Heart left ventricle (tissue), 16 donors: ENCODE measurements at regions not wholly inside any gene's neighbourhood (a gene's known extent, or its start where the extent isn't known, plus 50 kb on each side); places are given as distances from the start of the nearest gene placed in this dataset.

ENCODE experiments used
- ATAC-seq, 4 donors: fragments of 200-7000 bp; cut with Tn5 transposase; one replicate each; pipeline ENCODE4 v1.9.1; 2020 to 2022; ENCODE audit warnings: moderate library complexity in 4 of 4, mild to moderate bottlenecking in 3 of 4, moderate number of reproducible peaks in 1 of 4
- DNase-seq, 5 donors: peaks; one replicate each; pipeline ENCODE4 v3.0.0-alpha.2; 2020
- H3K27ac ChIP-seq, 12 donors: fragments of 200-600 bp; sonication (generic) in 4 of 12; one replicate each; pipeline versions ENCODE4 v1.5.0 to v1.8.0; 2016 to 2022; ENCODE audit warnings: mild to moderate bottlenecking in 2 of 12
- H3K27me3 ChIP-seq, 9 donors: fragments of 200-600 bp; sonication (generic) in 2 of 9; one replicate each; pipeline versions ENCODE4 v1.5.1 to v1.8.0; 2016 to 2022; ENCODE audit warnings: mild to moderate bottlenecking in 3 of 9
- H3K36me3 ChIP-seq, 9 donors: fragments of 200-600 bp; sonication (generic) in 2 of 9; one replicate each; pipeline versions ENCODE4 v1.5.0 to v1.8.0; 2018 to 2022; ENCODE audit warnings: mild to moderate bottlenecking in 2 of 9
- H3K4me1 ChIP-seq, 12 donors: fragments of 200-600 bp; sonication (generic) in 4 of 12; one replicate each; pipeline versions ENCODE4 v1.5.0 to v1.8.0; 2016 to 2022; ENCODE audit warnings: mild to moderate bottlenecking in 3 of 12
- H3K4me3 ChIP-seq, 12 donors: fragments of 200-600 bp; sonication (generic) in 4 of 12; one replicate each; pipeline versions ENCODE4 v1.5.0 to v1.8.0; 2017 to 2022; ENCODE audit warnings: mild to moderate bottlenecking in 9 of 12, moderate library complexity in 4 of 12
- H3K9me3 ChIP-seq, 12 donors: fragments of 200-600 bp; sonication (generic) in 4 of 12; one replicate each; pipeline versions ENCODE4 v1.5.0 to v1.8.0; 2016 to 2022; ENCODE audit warnings: mild to moderate bottlenecking in 1 of 12
- CTCF ChIP-seq, 12 donors: fragments of 200-600 bp; sonication (generic) in 4 of 12; IDR thresholded peaks; one replicate each; pipeline versions ENCODE4 v1.5.0 to v1.8.0; 2018 to 2022; ENCODE audit warnings: antibody characterized with exemption in 12 of 12, mild to moderate bottlenecking in 5 of 12
- POLR2A ChIP-seq, 2 donors: fragments of 450-650 bp; IDR thresholded peaks; one replicate each; pipeline ENCODE4 v1.6.1; 2017; ENCODE audit warnings: antibody characterized with exemption in 2 of 2, mild to moderate bottlenecking in 2 of 2, moderate library complexity in 2 of 2
- WGBS, 4 donors: extraction: QIAGEN DNeasy Blood & Tissue Kit in 2 of 4; methylation state at CpG; one replicate each; pipeline versions ENCODE4 v1.1.5 to v1.1.7; 2013 to 2018; 5-methylcytosine and 5-hydroxymethylcytosine counted together
- intact Hi-C, 10 donors: fragments of 100-400 bp; cut with DNase I; formaldehyde crosslinking; loops; one replicate each; pipeline versions ENCODE4 v1.11.1 to v1.14.2; 2022
- donor health status: ischemic (EF 13 %, LVEDD 7.1; RV severe dilation, severe dysfunction).
- donor health status: healthy with polysubstance abuse.
- donor health status: DM: no; HTN: yes; CAD: no.
- donor health status: DM: no; HTN: no; CAD: no.
- donor health status: ischemic (EF 25% LVEDD 6.9; RV normal size, moderate dysfunction).
- donor health status: ischemic (EF 25% LVEDD 5.7; RV mildly dilated, moderate dysfunction).
- donor health status: healthy.
- donor health status: DM: yes; HTN: yes; CAD: no.
- donor health status: ischemic (EF 35%, LVEDD 5.7; RV mildly dilated, moderate dysfunction).
- donor health status: nonischemic (EF 11% LVEDD 7.7; RV severe dilation, severe dysfunction).
- donor health status: DM: yes; HTN: yes; CAD: no.
- donor health status: PGD.
- donor health status: ischemic (EF 29% LVEDD 5.4; RV normal size, mild dysfunction).
- donor health status: nonischemic (EF 23%, LVEDD 6.1; RV moderate dilation, normal function).

GRCh38 chr2:64345998-64346397 lies 108.0 kb upstream of the LGALSL start:
- H3K36me3 ChIP-seq, result no peaks in the 10 kb centered on the region
- intact Hi-C loops, result no loop called here
- no peak overlapping the region for H3K4me3 ChIP-seq
- H3K27me3 ChIP-seq, result no peaks in the 10 kb centered on the region
- no peaks in the 10 kb centered on the region for H3K4me1 ChIP-seq
- no peak for DNase-seq
- WGBS, 4 donors, result 90 to 100% (median 98%) methylated on average over 2 of the region's 2 CpGs
- no peaks in the 10 kb centered on the region for H3K9me3 ChIP-seq
- ATAC-seq, result no peak
- TF ChIP-seq CTCF (IDR thresholded peaks at IDR 0.05) (no peak), POLR2A (IDR thresholded peaks at IDR 0.05) (no peak)
- no peak overlapping the region for H3K27ac ChIP-seq

- H3K27ac ChIP-seq, result no peak overlapping the region
- no peaks in the 10 kb centered on the region for H3K27me3 ChIP-seq
- no peak for DNase-seq
- no peak for ATAC-seq
- no peaks in the 10 kb centered on the region for H3K36me3 ChIP-seq
- intact Hi-C loops, result no loop called here
- no peaks in the 10 kb centered on the region for H3K4me1 ChIP-seq
- WGBS, 4 donors, result 69 to 86% (median 76%) methylated on average over 6 of the region's 6 CpGs
- no peak for TF ChIP-seq POLR2A (IDR thresholded peaks at IDR 0.05)
- no peak for TF ChIP-seq CTCF (IDR thresholded peaks at IDR 0.05)
- no peak overlapping the region for H3K4me3 ChIP-seq
- H3K9me3 ChIP-seq, result peaks cover 0 to 11% (median 0%) of the 10 kb centered on the region in 12 donors
Measured at GRCh38 chr2:64348386-64349130, 105.4 kb upstream of the LGALSL start.

- ATAC-seq (no peak), DNase-seq (no peak)
- intact Hi-C loops, result no loop called here
- Histone ChIP-seq H3K36me3 (no peaks in the 10 kb centered on the region), H3K9me3 (peaks cover 0 to 11% (median 0%) of the 10 kb centered on the region in 12 donors), H3K27me3 (no peaks in the 10 kb centered on the region), H3K4me1 (no peaks in the 10 kb centered on the region), H3K4me3 (no peak overlapping the region), H3K27ac (no peak overlapping the region)
- 90 to 96% (median 91%) methylated on average over 2 of the region's 2 CpGs for WGBS, 4 donors
- TF ChIP-seq CTCF (IDR thresholded peaks at IDR 0.05), result no peak
- TF ChIP-seq POLR2A (IDR thresholded peaks at IDR 0.05), result no peak
Measured at GRCh38 chr2:64349131-64349530, 104.8 kb upstream of the LGALSL start.

GRCh38 chr2:64350996-64351395 lies 103.0 kb upstream of the LGALSL start:
- no peak overlapping the region for H3K27ac ChIP-seq
- no peak for ATAC-seq
- no peaks in the 10 kb centered on the region for H3K36me3 ChIP-seq

More at GRCh38 chr2:64350996-64351395, 103.0 kb upstream of the LGALSL start:
- intact Hi-C loops, result no loop called here
- Histone ChIP-seq H3K4me3 (no peak overlapping the region), H3K9me3 (peaks cover 0 to 11% (median 0%) of the 10 kb centered on the region in 12 donors), H3K4me1 (no peaks in the 10 kb centered on the region), H3K27me3 (no peaks in the 10 kb centered on the region)
- no peak for DNase-seq
- 64 to 100% (median 88%) methylated on average over 2 of the region's 2 CpGs for WGBS, 4 donors
- TF ChIP-seq POLR2A (IDR thresholded peaks at IDR 0.05), result no peak
- TF ChIP-seq CTCF (IDR thresholded peaks at IDR 0.05), result no peak
